ENCODE measurements at regions not wholly inside any gene's neighbourhood (a gene's known extent, or its start where the extent isn't known, plus 50 kb on each side); places are given as distances from the start of the nearest gene placed in this dataset.

- Histone ChIP-seq H3K27ac (no peak overlapping the region), H3K4me1 (no peaks in the 10 kb centered on the region), H3K4me3 (no peak overlapping the region), H3K9me3 (no peaks in the 10 kb centered on the region), H3K36me3 (ENCODE audit: low read depth, missing control alignments) (no peaks in the 10 kb centered on the region), H3K27me3 (no peaks in the 10 kb centered on the region)
- intact Hi-C loops (cut with DNase I; ENCODE audit: low total_unique reads) = no loop called here
- TF ChIP-seq POLR2A (IDR thresholded peaks at IDR 0.05) = no peak
- TF ChIP-seq CTCF (IDR thresholded peaks at IDR 0.05) = no peak
- no peak for DNase-seq
- 88 to 91% methylated on average over 3 of the region's 3 CpGs for WGBS, 2 donors
These were observed 1245.7 kb upstream of the LRRTM1 start for GRCh38 chr2:81550277-81550676.

- no peaks in the 10 kb centered on the region for H3K36me3 ChIP-seq (ENCODE audit: low read depth, missing control alignments)
- intact Hi-C loops (cut with DNase I; ENCODE audit: low total_unique reads) = no loop called here
- WGBS, 2 donors = 83 to 94% methylated on average over 5 of the region's 5 CpGs
- no peak for TF ChIP-seq CTCF (IDR thresholded peaks at IDR 0.05)
- TF ChIP-seq POLR2A (IDR thresholded peaks at IDR 0.05) = no peak
- no peak for DNase-seq
- no peak overlapping the region for H3K4me3 ChIP-seq
- H3K4me1 ChIP-seq = no peaks in the 10 kb centered on the region
- no peak overlapping the region for H3K27ac ChIP-seq
- no peaks in the 10 kb centered on the region for H3K9me3 ChIP-seq
- no peaks in the 10 kb centered on the region for H3K27me3 ChIP-seq
These were observed 1245.1 kb upstream of the LRRTM1 start for GRCh38 chr2:81549646-81550045.

GRCh38 chr2:81545626-81546025 lies 1241.1 kb upstream of the LRRTM1 start:
- H3K36me3 ChIP-seq (ENCODE audit: low read depth, missing control alignments) = no peaks in the 10 kb centered on the region
- intact Hi-C loops (cut with DNase I; ENCODE audit: low total_unique reads) = no loop called here
- H3K27me3 ChIP-seq = no peaks in the 10 kb centered on the region
- 90 to 92% methylated on average over 2 of the region's 2 CpGs for WGBS, 2 donors
- H3K4me3 ChIP-seq = no peak overlapping the region
- no peak for DNase-seq
- H3K9me3 ChIP-seq = no peaks in the 10 kb centered on the region
- TF ChIP-seq CTCF (IDR thresholded peaks at IDR 0.05) (no peak), POLR2A (IDR thresholded peaks at IDR 0.05) (no peak)
- no peaks in the 10 kb centered on the region for H3K4me1 ChIP-seq
- H3K27ac ChIP-seq = no peak overlapping the region

- Histone ChIP-seq H3K36me3 (ENCODE audit: low read depth, missing control alignments) (no peaks in the 10 kb centered on the region), H3K27ac (no peak overlapping the region), H3K4me1 (no peaks in the 10 kb centered on the region), H3K4me3 (no peak overlapping the region), H3K27me3 (no peaks in the 10 kb centered on the region), H3K9me3 (no peaks in the 10 kb centered on the region)
- no peak for TF ChIP-seq CTCF (IDR thresholded peaks at IDR 0.05)
- TF ChIP-seq POLR2A (IDR thresholded peaks at IDR 0.05) = no peak
- no peak for DNase-seq
- intact Hi-C loops (cut with DNase I; ENCODE audit: low total_unique reads) = no loop called here
- WGBS, 2 donors = 90 to 93% methylated on average over 1 of the region's 1 CpG
These were observed 1237.6 kb upstream of the LRRTM1 start for GRCh38 chr2:81542119-81542518.

- intact Hi-C loops (cut with DNase I; ENCODE audit: low total_unique reads) = no loop called here
- TF ChIP-seq CTCF (IDR thresholded peaks at IDR 0.05) = no peak
These were observed 1225.4 kb upstream of the LRRTM1 start for GRCh38 chr2:81529944-81530343.

More at GRCh38 chr2:81529944-81530343, 1225.4 kb upstream of the LRRTM1 start:
- Histone ChIP-seq H3K27me3 (no peaks in the 10 kb centered on the region), H3K27ac (no peak overlapping the region), H3K4me1 (no peaks in the 10 kb centered on the region), H3K4me3 (no peak overlapping the region), H3K36me3 (ENCODE audit: low read depth, missing control alignments) (no peaks in the 10 kb centered on the region), H3K9me3 (no peaks in the 10 kb centered on the region)
- WGBS, 2 donors = 62 to 75% methylated on average over 6 of the region's 6 CpGs
- no peak for DNase-seq

Data from testis (tissue), 2 donors.